Caco-2 (cell line): ENCODE measurements at regions not wholly inside any gene's neighbourhood (a gene's known extent, or its start where the extent isn't known, plus 50 kb on each side); places are given as distances from the start of the nearest gene placed in this dataset.

ENCODE experiments used
- BruUV-seq: library from RNA; stranded (reverse); fragments of 400-500 nt; replicated peaks from 2 replicates; lab custom pipeline; 2021; lab: Mats Ljungman, UMichigan
- CTCF ChIA-PET: fragments of 300-600 bp; sonication (Branson Sonifier 250); formaldehyde crosslinking; loops from one replicate; lab custom pipeline; 2022; ENCODE audit warnings: antibody characterized with exemption; lab: Charles Lee
- POLR2A ChIA-PET: fragments of 300-600 bp; sonication (Branson Sonifier 250); formaldehyde crosslinking; loops from one replicate; lab custom pipeline; 2022; ENCODE audit warnings: antibody characterized with exemption; lab: Charles Lee
- DNase-seq, 2 experiments: peaks; one replicate each; pipeline versions ENCODE4 v3.0.0 to v3.0.0-alpha.2; 2020 to 2022
- H3K27me3 ChIP-seq: replicated peaks from 2 replicates; pipeline ENCODE4 v1.6.0; 2011; ENCODE audit warnings: low read length; ENCODE audit not compliant: control insufficient read depth, insufficient read depth
- H3K36me3 ChIP-seq: 2 replicates; pipeline ENCODE4 v1.5.1; 2011; ENCODE audit warnings: low read length; ENCODE audit not compliant: control insufficient read depth, insufficient read depth
- H3K4me1 ChIP-seq: fragments of 250-450 bp; sonication (Bioruptor Pico); 2 replicates; pipeline ENCODE4 v1.5.1; 2020; ENCODE audit warnings: mild to moderate bottlenecking
- H3K4me3 ChIP-seq: 2 replicates; pipeline ENCODE4 v1.5.1; 2011; ENCODE audit warnings: low read depth, mild to moderate bottlenecking, control low read depth, low read length
- H3K9me3 ChIP-seq: fragments of 250-450 bp; sonication (Bioruptor Pico); 2 replicates; pipeline ENCODE4 v1.5.1; 2020; ENCODE audit warnings: mild to moderate bottlenecking, moderate library complexity
- H3K27ac Mint-ChIP-seq: one replicate; pipeline ENCODE4 v1.8.0; 2022; ENCODE audit warnings: mixed read lengths; ENCODE audit not compliant: unreplicated experiment
- H3K27me3 Mint-ChIP-seq: one replicate; pipeline ENCODE4 v1.8.0; 2022; ENCODE audit warnings: mixed read lengths; ENCODE audit not compliant: insufficient read depth, unreplicated experiment
- H3K36me3 Mint-ChIP-seq: one replicate; pipeline ENCODE4 v1.8.0; 2022; ENCODE audit warnings: mild to moderate bottlenecking, mixed read lengths; ENCODE audit not compliant: insufficient read depth, unreplicated experiment
- H3K4me1 Mint-ChIP-seq: one replicate; pipeline ENCODE4 v1.8.0; 2022; ENCODE audit warnings: low read depth, mixed read lengths; ENCODE audit not compliant: unreplicated experiment
- H3K4me3 Mint-ChIP-seq: one replicate; pipeline ENCODE4 v1.8.0; 2022; ENCODE audit warnings: mild to moderate bottlenecking, moderate library complexity, mixed read lengths; ENCODE audit not compliant: unreplicated experiment
- H3K9me3 Mint-ChIP-seq: one replicate; pipeline ENCODE4 v1.8.0; 2022; ENCODE audit warnings: mixed read lengths; ENCODE audit not compliant: unreplicated experiment
- CTCF ChIP-seq, 2 experiments: fragments of 200-600 bp in 1 of 2; IDR thresholded peaks; 1 replicate in 1 of 2; 2 replicates in 1 of 2; pipeline versions ENCODE4 v1.5.1 to v1.8.0; 2011 to 2022; ENCODE audit warnings: antibody characterized with exemption in 1 of 2, control low read depth in 1 of 2, inconsistent platforms in 1 of 2, low read depth in 1 of 2, low read length in 1 of 2, mild to moderate bottlenecking in 1 of 2, moderate library complexity in 1 of 2; ENCODE audit not compliant: insufficient read depth in 1 of 2, severe bottlenecking in 1 of 2, unreplicated experiment in 1 of 2
- intact Hi-C: fragments of 100-400 bp; cut with micrococcal nuclease; formaldehyde crosslinking; loops from one replicate; pipeline ENCODE4 v1.10.0; 2022; ENCODE audit not compliant: unreplicated experiment

- BruUV-seq = no TSS peak
- no peaks in the 10 kb centered on the region for H3K36me3 ChIP-seq
- intact Hi-C loops = no loop called here
- H3K4me1 Mint-ChIP-seq = no peaks in the 10 kb centered on the region
- H3K27me3 ChIP-seq = no peaks in the 10 kb centered on the region
- H3K36me3 Mint-ChIP-seq = no peaks in the 10 kb centered on the region
- no peaks in the 10 kb centered on the region for H3K9me3 Mint-ChIP-seq
- no peak overlapping the region for H3K4me3 Mint-ChIP-seq
- H3K4me3 ChIP-seq = no peak overlapping the region
- ChIA-PET CTCF (no interaction called here), POLR2A (no interaction called here)
- no peak overlapping the region for H3K27ac Mint-ChIP-seq
- H3K9me3 ChIP-seq = no peaks in the 10 kb centered on the region
- H3K4me1 ChIP-seq = no peaks in the 10 kb centered on the region
- no peak for TF ChIP-seq CTCF (IDR thresholded peaks at IDR 0.05; ENCODE audit: insufficient read depth in 1 of 2, low read depth in 1 of 2, low read length in 1 of 2, severe bottlenecking in 1 of 2, unreplicated experiment in 1 of 2)
- no peak for DNase-seq
- H3K27me3 Mint-ChIP-seq = peaks cover 13% of the 10 kb centered on the region
Measured at GRCh38 chr2:19560785-19561184, 202.4 kb upstream of the OSR1 start.

GRCh38 chr2:19559596-19560240 is 201.3 kb upstream of the OSR1 start:
- intact Hi-C loops = no loop called here
- no peak overlapping the region for H3K27ac Mint-ChIP-seq
- no peaks in the 10 kb centered on the region for H3K4me1 Mint-ChIP-seq
- no peak overlapping the region for H3K4me3 Mint-ChIP-seq
- CTCF ChIA-PET = no interaction called here
- Histone ChIP-seq H3K27me3 (no peaks in the 10 kb centered on the region), H3K9me3 (no peaks in the 10 kb centered on the region), H3K4me1 (no peaks in the 10 kb centered on the region), H3K4me3 (no peak overlapping the region), H3K36me3 (no peaks in the 10 kb centered on the region)
- DNase-seq = no peak
- no peak for TF ChIP-seq CTCF (IDR thresholded peaks at IDR 0.05; ENCODE audit: insufficient read depth in 1 of 2, low read depth in 1 of 2, low read length in 1 of 2, severe bottlenecking in 1 of 2, unreplicated experiment in 1 of 2)
- no TSS peak for BruUV-seq
- POLR2A ChIA-PET = no interaction called here
- no peaks in the 10 kb centered on the region for H3K36me3 Mint-ChIP-seq
- H3K9me3 Mint-ChIP-seq = no peaks in the 10 kb centered on the region
- H3K27me3 Mint-ChIP-seq = peaks cover 13% of the 10 kb centered on the region

- ChIA-PET CTCF (no interaction called here), POLR2A (no interaction called here)
- intact Hi-C loops = no loop called here
- H3K4me3 ChIP-seq = no peak overlapping the region
- no peaks in the 10 kb centered on the region for H3K36me3 ChIP-seq
- H3K27ac Mint-ChIP-seq = no peak overlapping the region
- H3K4me3 Mint-ChIP-seq = no peak overlapping the region
- H3K9me3 Mint-ChIP-seq = no peaks in the 10 kb centered on the region
- no peaks in the 10 kb centered on the region for H3K27me3 ChIP-seq
- H3K27me3 Mint-ChIP-seq = peaks cover 5% of the 10 kb centered on the region
- H3K4me1 ChIP-seq = no peaks in the 10 kb centered on the region
- no peaks in the 10 kb centered on the region for H3K4me1 Mint-ChIP-seq
- H3K36me3 Mint-ChIP-seq = no peaks in the 10 kb centered on the region
- TF ChIP-seq CTCF (IDR thresholded peaks at IDR 0.05; ENCODE audit: insufficient read depth in 1 of 2, low read depth in 1 of 2, low read length in 1 of 2, severe bottlenecking in 1 of 2, unreplicated experiment in 1 of 2) = no peak
- no TSS peak for BruUV-seq
- DNase-seq = no peak
- no peaks in the 10 kb centered on the region for H3K9me3 ChIP-seq
Measured at GRCh38 chr2:19556648-19557047, 198.2 kb upstream of the OSR1 start.
